ENCODE measurements at regions not wholly inside any gene's neighbourhood (a gene's known extent, or its start where the extent isn't known, plus 50 kb on each side); places are given as distances from the start of the nearest gene placed in this dataset.

- no peaks in the 10 kb centered on the region for H3K27me3 ChIP-seq (ENCODE audit: control insufficient read depth in 1 of 2, insufficient read depth in 2 of 2, low read length in 2 of 2)
- no peaks in the 10 kb centered on the region for H3K4me1 ChIP-seq (ENCODE audit: insufficient read depth, low read length)
- no peak overlapping the region for H3K4me3 Mint-ChIP-seq
- no peak for ATAC-seq (ENCODE audit: poor library complexity)
- H3K9me3 Mint-ChIP-seq = no peaks in the 10 kb centered on the region
- POLR2A ChIA-PET = no interaction called here
- H3K36me3 Mint-ChIP-seq (ENCODE audit: low read depth) = no peaks in the 10 kb centered on the region
- no peaks in the 10 kb centered on the region for H3K4me1 Mint-ChIP-seq (ENCODE audit: low read depth)
- H3K9me3 ChIP-seq (ENCODE audit: control insufficient read depth in 1 of 2, insufficient read depth in 1 of 2, low read length in 2 of 2) = no peaks in the 10 kb centered on the region
- H3K27ac ChIP-seq (ENCODE audit: low read depth in 1 of 2, low read length in 2 of 2) = no peak overlapping the region
- CTCF ChIA-PET = no interaction called here
- H3K4me3 ChIP-seq (ENCODE audit: low read length) = no peak overlapping the region
- intact Hi-C loops (cut with DNase I, micrococcal nuclease) = loop anchor here in 1 of 2 experiments (1.0 kb wide), 1 partner anchor 27 kb away; no protein-coding TSS in a partner anchor
- no peaks in the 10 kb centered on the region for H3K36me3 ChIP-seq (ENCODE audit: insufficient read depth, low read length)
- no peak for DNase-seq
- no peak for TF ChIP-seq CTCF (IDR thresholded peaks at IDR 0.05)
- no peak overlapping the region for H3K27ac Mint-ChIP-seq
- H3K27me3 Mint-ChIP-seq = no peaks in the 10 kb centered on the region
These were observed 145.7 kb upstream of the PLEKHA5 start for GRCh38 chr12:18983854-18984253.

DNA sequence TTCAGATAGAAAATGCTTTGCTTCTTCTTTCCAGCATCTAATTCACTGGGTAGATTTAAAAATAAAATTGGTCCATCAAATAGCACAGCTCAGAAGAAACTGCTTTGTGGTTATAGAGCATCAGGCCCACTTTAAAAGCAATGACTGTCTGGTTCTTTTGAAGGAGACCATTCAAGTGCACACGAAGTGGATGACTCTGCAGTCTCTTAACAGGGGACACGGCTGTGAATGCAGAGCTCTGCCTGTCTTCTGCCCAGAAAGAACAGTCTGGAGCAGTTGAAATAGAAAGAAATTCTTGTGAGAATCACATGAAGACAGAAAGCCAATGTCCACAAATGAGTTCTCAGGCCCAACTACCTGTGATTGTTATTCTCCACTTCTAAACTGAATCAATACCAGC, 138.7 kb upstream of the PLEKHA5 start:
- Mint-ChIP-seq H3K9me3 (peaks cover 3% of the 10 kb centered on the region), H3K4me1 (ENCODE audit: low read depth) (no peaks in the 10 kb centered on the region), H3K27ac (no peak overlapping the region), H3K36me3 (ENCODE audit: low read depth) (no peaks in the 10 kb centered on the region), H3K27me3 (no peaks in the 10 kb centered on the region), H3K4me3 (no peak overlapping the region)
- no peak overlapping the region for H3K27ac ChIP-seq (ENCODE audit: low read depth in 1 of 2, low read length in 2 of 2)
- H3K36me3 ChIP-seq (ENCODE audit: insufficient read depth, low read length) = no peaks in the 10 kb centered on the region
- intact Hi-C loops (cut with DNase I, micrococcal nuclease) = no loop called here
- H3K9me3 ChIP-seq (ENCODE audit: control insufficient read depth in 1 of 2, insufficient read depth in 1 of 2, low read length in 2 of 2) = no peaks in the 10 kb centered on the region
- DNase-seq (no peak), ATAC-seq (ENCODE audit: poor library complexity) (no peak)
- POLR2A ChIA-PET = no interaction called here
- no peaks in the 10 kb centered on the region for H3K27me3 ChIP-seq (ENCODE audit: control insufficient read depth in 1 of 2, insufficient read depth in 2 of 2, low read length in 2 of 2)
- no peak for TF ChIP-seq CTCF (IDR thresholded peaks at IDR 0.05)
- H3K4me3 ChIP-seq (ENCODE audit: low read length) = no peak overlapping the region
- CTCF ChIA-PET = no interaction called here
- H3K4me1 ChIP-seq (ENCODE audit: insufficient read depth, low read length) = no peaks in the 10 kb centered on the region

GRCh38 chr12:18992336-18992735, 137.2 kb upstream of the PLEKHA5 start:
- intact Hi-C loops (cut with DNase I, micrococcal nuclease) = no loop called here
- H3K36me3 Mint-ChIP-seq (ENCODE audit: low read depth) = no peaks in the 10 kb centered on the region
- TF ChIP-seq CTCF (IDR thresholded peaks at IDR 0.05) = no peak
- H3K4me3 Mint-ChIP-seq = no peak overlapping the region
- ATAC-seq (ENCODE audit: poor library complexity) = no peak
- no peaks in the 10 kb centered on the region for H3K9me3 ChIP-seq (ENCODE audit: control insufficient read depth in 1 of 2, insufficient read depth in 1 of 2, low read length in 2 of 2)
- no peak overlapping the region for H3K27ac ChIP-seq (ENCODE audit: low read depth in 1 of 2, low read length in 2 of 2)
- no peaks in the 10 kb centered on the region for H3K36me3 ChIP-seq (ENCODE audit: insufficient read depth, low read length)
- no peak overlapping the region for H3K27ac Mint-ChIP-seq
- no peaks in the 10 kb centered on the region for H3K27me3 Mint-ChIP-seq
- no peaks in the 10 kb centered on the region for H3K4me1 Mint-ChIP-seq (ENCODE audit: low read depth)
- no peaks in the 10 kb centered on the region for H3K27me3 ChIP-seq (ENCODE audit: control insufficient read depth in 1 of 2, insufficient read depth in 2 of 2, low read length in 2 of 2)
- ChIA-PET CTCF (no interaction called here), POLR2A (no interaction called here)
- peaks cover 9% of the 10 kb centered on the region for H3K9me3 Mint-ChIP-seq
- no peak for DNase-seq
- no peak overlapping the region for H3K4me3 ChIP-seq (ENCODE audit: low read length)
- no peaks in the 10 kb centered on the region for H3K4me1 ChIP-seq (ENCODE audit: insufficient read depth, low read length)
